ENCODE measurements at regions not wholly inside any gene's neighbourhood (a gene's known extent, or its start where the extent isn't known, plus 50 kb on each side); places are given as distances from the start of the nearest gene placed in this dataset.
A peak's percentile ranks its signal among the peaks of the same experiment; 100 is the strongest.

- DNase-seq (no peak), ATAC-seq (no peak)
- Mint-ChIP-seq H3K4me1 (peaks cover 30% of the 10 kb centered on the region), H3K36me3 (ENCODE audit: low read depth) (no peaks in the 10 kb centered on the region), H3K9me3 (peaks cover 4% of the 10 kb centered on the region), H3K27ac (no peak overlapping the region), H3K27me3 (no peaks in the 10 kb centered on the region), H3K4me3 (no peak overlapping the region)
Measured at GRCh38 chr2:64196963-64197362, 52.7 kb upstream of the PELI1 start.

DNA sequence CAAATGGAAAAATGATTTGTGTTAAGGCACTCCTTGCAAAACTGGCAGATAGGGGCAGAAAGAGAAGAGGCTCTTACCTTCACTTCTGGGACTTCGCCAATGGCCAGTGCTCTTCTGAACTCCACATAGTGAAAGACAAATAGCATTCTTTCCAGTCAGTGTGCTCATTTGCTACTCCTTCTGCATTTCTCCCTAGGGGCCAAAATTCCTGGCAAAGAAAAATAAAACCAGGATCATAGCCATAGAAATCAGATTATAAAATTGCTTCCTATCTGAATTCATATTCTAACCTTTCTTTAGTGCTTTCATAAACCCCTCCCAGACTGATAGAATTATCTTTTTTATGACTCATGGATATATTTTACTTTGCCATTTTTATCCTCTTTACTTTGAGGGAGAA is 56.9 kb upstream of the PELI1 start:
- H3K27me3 Mint-ChIP-seq = no peaks in the 10 kb centered on the region
- no peak for ATAC-seq
- no peak overlapping the region for H3K4me3 Mint-ChIP-seq
- H3K27ac Mint-ChIP-seq = no peak overlapping the region
- DNase-seq = no peak
- H3K4me1 Mint-ChIP-seq = peaks cover 58% of the 10 kb centered on the region
- H3K36me3 Mint-ChIP-seq (ENCODE audit: low read depth) = no peaks in the 10 kb centered on the region
- H3K9me3 Mint-ChIP-seq = peaks cover 4% of the 10 kb centered on the region

- H3K4me3 Mint-ChIP-seq = no peak overlapping the region
- ATAC-seq = no peak
Measured at GRCh38 chr2:64202206-64202845, 58.1 kb upstream of the PELI1 start.

DNA sequence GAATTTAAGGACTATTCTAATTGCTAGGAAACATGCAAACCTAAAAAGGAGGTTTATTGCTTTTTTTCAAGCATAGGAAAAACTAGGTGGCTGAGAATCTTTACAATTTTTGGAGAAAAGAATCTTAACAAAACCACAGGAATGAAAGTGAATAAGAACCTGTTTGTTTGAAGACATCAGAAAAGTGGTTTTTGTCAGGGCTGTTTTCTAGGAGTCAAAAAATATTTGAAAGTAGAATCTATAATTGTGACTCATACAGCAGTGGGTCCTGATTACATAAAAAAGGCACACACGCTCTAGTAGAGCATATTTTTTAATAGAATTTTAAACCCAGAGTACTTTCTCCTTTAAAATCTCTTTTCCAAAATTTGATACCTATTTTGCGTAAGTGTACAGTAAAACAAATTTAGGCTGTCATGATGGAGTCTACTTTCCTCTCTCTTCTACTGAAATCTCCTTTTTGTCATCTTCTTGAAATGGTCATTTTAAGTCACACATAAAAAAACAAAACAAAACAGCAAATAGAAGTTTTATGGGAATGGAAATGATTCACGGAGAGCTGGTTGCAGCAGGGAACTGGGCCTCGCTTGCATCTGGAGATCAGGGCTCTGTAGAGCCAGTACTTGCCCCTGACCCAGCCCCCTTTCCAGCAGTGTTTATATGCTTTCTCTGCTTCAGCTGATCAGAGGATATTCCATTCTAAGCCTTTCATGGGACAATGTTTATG is 59.1 kb upstream of the PELI1 start:
- peaks cover 4% of the 10 kb centered on the region for H3K9me3 Mint-ChIP-seq
- ATAC-seq = peak; percentile 46
- no peaks in the 10 kb centered on the region for H3K36me3 Mint-ChIP-seq (ENCODE audit: low read depth)
- H3K27ac Mint-ChIP-seq = peak overlapping the region; percentile 91
- peak overlapping the region; percentile 70 for H3K4me3 Mint-ChIP-seq
- DNase-seq = no peak
- peaks cover 76% of the 10 kb centered on the region for H3K4me1 Mint-ChIP-seq
- H3K27me3 Mint-ChIP-seq = no peaks in the 10 kb centered on the region

More at GRCh38 chr2:64202206-64202845, 58.1 kb upstream of the PELI1 start:
- peaks cover 69% of the 10 kb centered on the region for H3K4me1 Mint-ChIP-seq
- no peaks in the 10 kb centered on the region for H3K36me3 Mint-ChIP-seq (ENCODE audit: low read depth)
- DNase-seq = no peak
- H3K27me3 Mint-ChIP-seq = no peaks in the 10 kb centered on the region
- H3K27ac Mint-ChIP-seq = no peak overlapping the region
- H3K9me3 Mint-ChIP-seq = peaks cover 4% of the 10 kb centered on the region

- H3K4me3 Mint-ChIP-seq = peak overlapping the region; percentile 70
- peak overlapping the region; percentile 91 for H3K27ac Mint-ChIP-seq
- DNase-seq (peak; percentile 50), ATAC-seq (peak; percentile 65)
- H3K36me3 Mint-ChIP-seq (ENCODE audit: low read depth) = no peaks in the 10 kb centered on the region
- no peaks in the 10 kb centered on the region for H3K27me3 Mint-ChIP-seq
- H3K9me3 Mint-ChIP-seq = peaks cover 4% of the 10 kb centered on the region
- peaks cover 81% of the 10 kb centered on the region for H3K4me1 Mint-ChIP-seq
Measured at GRCh38 chr2:64203858-64204632, 59.8 kb upstream of the PELI1 start.

DNA sequence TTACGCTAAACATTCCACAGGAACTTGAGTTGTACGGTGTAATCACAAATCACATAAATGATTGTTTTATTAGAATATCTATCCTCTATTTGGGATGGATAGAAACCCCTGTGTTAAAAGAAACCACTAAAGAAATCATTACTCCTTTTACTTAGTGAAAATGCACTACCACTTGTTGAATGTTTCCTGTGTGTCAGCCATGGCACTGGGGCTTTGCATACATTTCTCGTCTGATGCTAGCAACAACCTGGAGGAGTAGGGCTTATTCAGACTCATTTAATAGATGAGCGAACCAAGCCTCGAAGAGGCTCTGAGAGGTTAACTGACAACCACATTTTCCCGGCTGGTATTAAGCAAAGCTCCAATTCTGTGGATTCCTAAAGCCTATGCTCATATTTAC is 60.5 kb upstream of the PELI1 start:
- Mint-ChIP-seq H3K4me3 (peak overlapping the region; percentile 70), H3K9me3 (peaks cover 4% of the 10 kb centered on the region), H3K27ac (peak overlapping the region; percentile 91), H3K4me1 (peaks cover 88% of the 10 kb centered on the region), H3K27me3 (no peaks in the 10 kb centered on the region), H3K36me3 (ENCODE audit: low read depth) (no peaks in the 10 kb centered on the region)
- DNase-seq = no peak
- ATAC-seq = peak; percentile 33

GRCh38 chr2:64205415-64205814 is 61.2 kb upstream of the PELI1 start:
- Mint-ChIP-seq H3K27ac (peak overlapping the region; percentile 74), H3K4me3 (no peak overlapping the region)

DNA sequence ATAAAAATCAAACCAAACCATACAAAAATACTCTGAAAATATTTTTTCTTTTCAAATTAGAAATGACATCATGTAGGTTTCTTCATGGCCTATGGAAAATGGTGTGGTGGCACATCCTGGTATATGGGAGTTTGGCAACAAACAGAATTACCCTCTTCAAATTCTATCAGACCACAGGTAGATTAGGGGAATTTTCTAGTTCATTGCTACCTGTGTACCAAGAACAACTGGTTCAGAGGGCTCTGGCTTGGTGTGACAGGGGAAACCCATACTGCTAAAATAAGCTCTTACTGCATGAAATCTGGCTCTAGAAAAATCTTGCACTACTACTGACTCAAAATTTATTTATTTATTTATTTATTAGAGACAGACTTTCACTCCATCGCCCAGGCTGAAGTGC is 63.4 kb upstream of the PELI1 start:
- ATAC-seq (no peak), DNase-seq (no peak)
- no peaks in the 10 kb centered on the region for H3K27me3 Mint-ChIP-seq
- no peak overlapping the region for H3K4me3 Mint-ChIP-seq
- peaks cover 86% of the 10 kb centered on the region for H3K4me1 Mint-ChIP-seq
- H3K27ac Mint-ChIP-seq = no peak overlapping the region
- no peaks in the 10 kb centered on the region for H3K36me3 Mint-ChIP-seq (ENCODE audit: low read depth)
- no peaks in the 10 kb centered on the region for H3K9me3 Mint-ChIP-seq

More at GRCh38 chr2:64205415-64205814, 61.2 kb upstream of the PELI1 start:
- H3K4me1 Mint-ChIP-seq = peaks cover 85% of the 10 kb centered on the region
- H3K9me3 Mint-ChIP-seq = peaks cover 4% of the 10 kb centered on the region
- H3K36me3 Mint-ChIP-seq (ENCODE audit: low read depth) = no peaks in the 10 kb centered on the region
- DNase-seq (no peak), ATAC-seq (no peak)
- H3K27me3 Mint-ChIP-seq = no peaks in the 10 kb centered on the region

DNA sequence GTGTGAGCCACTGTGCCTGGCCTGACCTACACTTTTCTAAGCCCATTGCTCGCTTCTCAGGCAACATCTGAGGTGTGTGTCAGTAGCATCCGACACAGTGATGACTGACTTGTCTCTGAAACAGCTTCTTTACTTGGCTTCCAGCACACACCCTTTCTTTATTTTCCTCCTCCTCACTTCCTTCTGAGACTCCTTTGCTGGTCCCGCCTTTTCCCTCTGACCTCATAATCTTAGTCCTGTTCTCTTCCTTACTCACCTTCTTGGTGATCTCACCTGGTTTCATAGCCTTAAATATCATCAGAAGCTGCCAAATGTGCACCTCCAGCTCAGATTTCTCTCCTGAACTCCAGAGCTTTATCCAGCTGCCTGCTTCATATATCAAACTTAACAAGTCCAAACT is 66.6 kb upstream of the PELI1 start:
- peaks cover 86% of the 10 kb centered on the region for H3K4me1 Mint-ChIP-seq
- H3K27me3 Mint-ChIP-seq = no peaks in the 10 kb centered on the region
- H3K36me3 Mint-ChIP-seq (ENCODE audit: low read depth) = no peaks in the 10 kb centered on the region
- no peak for DNase-seq
- ATAC-seq = no peak
- H3K4me3 Mint-ChIP-seq = no peak overlapping the region
- H3K27ac Mint-ChIP-seq = no peak overlapping the region
- no peaks in the 10 kb centered on the region for H3K9me3 Mint-ChIP-seq

DNA sequence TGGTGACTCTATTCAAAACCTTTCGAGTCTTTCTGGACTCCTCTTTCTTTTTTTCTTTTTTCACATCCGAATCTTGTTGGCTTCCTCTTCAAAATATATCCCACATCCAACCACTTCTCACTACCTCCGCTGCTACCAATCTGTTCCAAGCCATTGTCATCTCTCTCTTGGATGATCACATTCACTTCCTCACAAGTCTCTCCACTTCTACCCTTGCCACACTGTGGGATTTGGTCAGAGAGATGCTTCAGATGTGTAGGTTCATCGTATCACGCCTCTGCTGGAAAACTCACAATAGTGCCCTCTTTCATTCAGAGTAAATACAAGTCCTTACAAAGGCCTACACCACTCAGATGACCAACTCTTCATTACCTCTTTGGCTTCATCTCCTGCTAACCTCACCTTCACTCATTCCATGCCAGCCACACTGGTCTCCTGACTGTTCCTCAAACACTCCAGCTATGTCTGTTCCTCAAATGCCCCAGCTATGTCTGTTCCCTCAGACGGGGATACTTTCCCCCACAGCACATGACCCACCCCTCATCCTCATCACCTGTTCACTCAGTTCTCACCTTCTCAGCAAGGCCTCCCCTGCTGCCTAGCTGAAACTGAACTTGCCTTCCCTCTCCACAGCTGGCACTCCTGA is 67.2 kb upstream of the PELI1 start:
- Mint-ChIP-seq H3K27me3 (no peaks in the 10 kb centered on the region), H3K4me3 (no peak overlapping the region), H3K4me1 (peaks cover 90% of the 10 kb centered on the region), H3K27ac (peak overlapping the region; percentile 41), H3K36me3 (ENCODE audit: low read depth) (no peaks in the 10 kb centered on the region), H3K9me3 (peaks cover 4% of the 10 kb centered on the region)
- DNase-seq (no peak), ATAC-seq (no peak)

DNA sequence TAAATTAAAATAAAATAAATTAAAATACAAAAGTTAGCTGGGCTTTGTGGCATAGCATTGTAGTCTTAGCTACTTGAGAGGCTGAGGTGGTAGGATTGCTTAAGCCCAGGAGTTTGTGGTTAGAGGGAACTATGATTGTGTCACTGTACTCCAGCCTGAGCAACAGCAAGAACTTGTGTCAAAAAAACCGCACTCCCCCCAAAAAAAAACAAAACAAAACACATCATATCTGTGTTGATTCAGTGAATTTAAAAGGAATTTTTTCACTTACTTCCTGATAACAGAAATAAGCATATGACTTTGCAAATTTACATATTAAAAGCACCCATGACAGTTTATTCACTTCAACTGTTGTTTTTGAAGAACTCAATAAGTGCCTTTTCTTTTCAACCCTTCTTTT is 68.1 kb upstream of the PELI1 start:
- no peak for ATAC-seq
- Mint-ChIP-seq H3K36me3 (ENCODE audit: low read depth) (no peaks in the 10 kb centered on the region), H3K27ac (peak overlapping the region; percentile 98), H3K4me3 (peak overlapping the region; percentile 58), H3K9me3 (peaks cover 4% of the 10 kb centered on the region), H3K4me1 (peaks cover 81% of the 10 kb centered on the region), H3K27me3 (no peaks in the 10 kb centered on the region)
- DNase-seq = no peak

DNA sequence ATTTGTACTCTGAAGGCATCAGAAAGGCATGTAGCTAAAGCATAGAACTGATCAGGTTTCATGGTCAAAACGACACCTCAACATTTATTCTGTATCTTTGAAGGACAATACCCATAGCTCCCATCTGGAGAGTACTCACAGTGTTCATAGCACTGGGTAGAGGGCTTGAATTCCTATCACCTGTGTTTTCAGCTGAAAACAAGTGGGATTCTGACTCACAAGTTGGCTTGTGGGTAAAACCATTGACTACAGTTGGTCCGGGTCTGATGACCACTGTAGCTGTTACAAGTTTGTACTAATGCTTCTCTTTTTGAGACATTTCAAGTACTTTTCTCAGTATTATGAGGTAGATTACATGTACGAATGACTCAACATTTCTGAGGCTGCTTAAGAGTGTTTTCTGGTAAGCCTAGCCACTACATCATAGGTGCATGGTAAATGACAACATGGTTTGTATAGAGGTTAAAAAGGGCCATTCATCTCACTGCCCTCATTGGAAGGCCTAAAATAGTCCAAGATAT is 68.6 kb upstream of the PELI1 start:
- peak overlapping the region; percentile 98 for H3K27ac Mint-ChIP-seq
- H3K4me3 Mint-ChIP-seq = peak overlapping the region; percentile 58
- H3K36me3 Mint-ChIP-seq (ENCODE audit: low read depth) = no peaks in the 10 kb centered on the region
- no peaks in the 10 kb centered on the region for H3K27me3 Mint-ChIP-seq
- peaks cover 4% of the 10 kb centered on the region for H3K9me3 Mint-ChIP-seq
- ATAC-seq (peak; percentile 73), DNase-seq (peak; percentile 34)
- peaks cover 77% of the 10 kb centered on the region for H3K4me1 Mint-ChIP-seq

GRCh38 chr2:64213532-64214275 is 69.5 kb upstream of the PELI1 start:
- no peak for ATAC-seq
- DNase-seq = no peak
- peaks cover 70% of the 10 kb centered on the region for H3K4me1 Mint-ChIP-seq
- no peaks in the 10 kb centered on the region for H3K27me3 Mint-ChIP-seq
- peak overlapping the region; percentile 98 for H3K27ac Mint-ChIP-seq
- no peaks in the 10 kb centered on the region for H3K36me3 Mint-ChIP-seq (ENCODE audit: low read depth)
- peak overlapping the region; percentile 75 for H3K4me3 Mint-ChIP-seq
- H3K9me3 Mint-ChIP-seq = peaks cover 4% of the 10 kb centered on the region
